HG03039 (cell line): ENCODE measurements at regions not wholly inside any gene's neighbourhood (a gene's known extent, or its start where the extent isn't known, plus 50 kb on each side); places are given as distances from the start of the nearest gene placed in this dataset.

Source experiments
- ATAC-seq: cut with Tn5 transposase; IDR thresholded peaks from one replicate; pipeline ENCODE4 v1.9.1; 2021; ENCODE audit warnings: mild to moderate bottlenecking, moderate library complexity; ENCODE audit not compliant: unreplicated experiment

DNA sequence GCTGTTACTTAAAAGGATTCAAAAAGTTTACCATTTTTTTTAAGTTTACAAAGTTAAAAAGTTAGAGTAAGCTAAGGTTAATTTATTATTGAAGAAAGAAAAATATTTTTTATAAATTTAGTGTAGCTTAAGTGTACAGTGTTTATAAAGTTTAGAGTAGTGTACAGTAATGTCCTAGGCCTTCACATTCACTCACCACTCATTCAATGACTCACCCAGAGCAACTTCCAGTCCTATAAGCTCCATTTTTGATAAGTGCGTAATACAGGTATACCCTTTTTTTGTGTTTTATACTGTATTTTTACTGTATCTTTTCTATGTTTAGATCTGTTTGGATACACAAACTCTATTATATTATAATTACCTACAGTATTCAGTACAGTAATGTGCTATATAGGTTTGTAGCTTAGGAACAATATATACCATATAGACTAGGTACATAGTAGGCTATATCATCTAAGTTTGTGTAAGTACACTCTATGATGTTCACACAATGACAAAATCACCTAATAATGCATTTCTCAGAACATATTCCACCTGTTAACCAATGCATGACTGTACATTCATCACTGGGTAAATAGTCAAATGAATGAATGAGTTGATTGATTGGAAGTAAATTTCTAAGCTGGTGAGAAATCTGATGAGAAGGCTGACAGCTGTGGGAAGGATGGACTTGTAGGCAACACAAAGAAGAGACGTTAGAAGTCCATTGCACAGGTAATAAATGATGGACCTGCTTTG, 95.2 kb upstream of the CDIN1 start:
- ATAC-seq: no peak

DNA sequence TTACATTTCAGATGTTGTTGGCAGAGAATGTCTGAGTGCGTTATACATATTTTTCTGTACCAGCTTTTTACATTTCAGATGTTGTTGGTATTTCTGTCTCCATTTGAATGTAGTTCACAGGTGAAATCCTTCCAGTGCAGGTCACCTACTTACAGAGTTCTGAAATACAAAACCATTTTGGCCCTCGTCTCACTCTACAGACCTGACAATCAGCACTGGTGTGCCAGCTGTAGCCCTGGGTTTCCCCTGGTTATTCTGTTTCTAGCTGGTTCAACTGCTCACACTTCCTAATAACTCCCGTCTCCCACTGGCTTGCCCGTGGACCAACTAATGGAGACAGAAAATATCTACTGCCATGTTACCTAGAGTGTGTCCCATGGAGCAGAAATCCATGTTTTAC, 87.5 kb upstream of the CDIN1 start:
- no peak for ATAC-seq

DNA sequence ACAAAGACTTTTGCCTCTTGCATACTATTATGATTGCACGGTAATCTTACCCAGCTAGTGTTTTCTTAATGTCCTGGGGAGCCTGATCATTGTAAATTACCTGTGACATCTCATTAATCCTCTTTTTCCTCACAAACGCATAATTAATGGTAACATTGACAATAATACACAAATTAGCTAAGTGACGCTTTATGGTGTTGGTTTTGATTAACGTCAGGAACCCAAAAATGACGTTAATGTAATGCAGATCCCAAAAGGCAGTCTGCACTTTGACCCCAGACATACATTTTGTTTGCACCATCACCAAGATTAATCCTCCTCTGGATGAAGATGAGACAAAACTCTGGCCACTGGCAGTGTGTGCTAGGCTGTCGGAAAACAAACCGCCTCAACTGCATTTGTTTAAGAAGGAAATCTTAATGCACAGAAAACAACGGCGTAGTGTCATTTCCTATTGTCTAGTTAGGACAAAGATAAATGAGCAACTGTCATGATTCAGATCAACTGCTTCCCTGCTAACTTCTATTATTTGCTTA, 83.9 kb upstream of the CDIN1 start:
- no peak for ATAC-seq

DNA sequence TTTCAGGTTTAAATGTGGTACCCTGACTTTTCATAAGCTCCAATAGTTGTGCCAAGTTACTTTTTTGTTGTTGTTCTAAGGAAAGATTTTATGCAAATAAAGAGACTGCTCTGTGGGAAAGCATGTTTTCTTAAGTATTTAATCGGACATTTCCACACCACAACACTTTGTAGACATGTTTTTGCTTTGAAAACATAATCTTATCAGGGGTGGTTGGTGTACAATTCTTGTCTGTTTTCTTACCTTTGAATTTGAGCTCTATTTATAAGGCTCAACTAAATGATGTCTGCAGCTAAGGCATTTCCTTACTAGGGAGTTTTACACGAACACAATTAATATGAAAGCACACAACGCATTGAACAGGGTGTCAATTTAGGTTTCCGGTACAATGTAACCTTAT, 81.5 kb upstream of the CDIN1 start:
- ATAC-seq: no peak

DNA sequence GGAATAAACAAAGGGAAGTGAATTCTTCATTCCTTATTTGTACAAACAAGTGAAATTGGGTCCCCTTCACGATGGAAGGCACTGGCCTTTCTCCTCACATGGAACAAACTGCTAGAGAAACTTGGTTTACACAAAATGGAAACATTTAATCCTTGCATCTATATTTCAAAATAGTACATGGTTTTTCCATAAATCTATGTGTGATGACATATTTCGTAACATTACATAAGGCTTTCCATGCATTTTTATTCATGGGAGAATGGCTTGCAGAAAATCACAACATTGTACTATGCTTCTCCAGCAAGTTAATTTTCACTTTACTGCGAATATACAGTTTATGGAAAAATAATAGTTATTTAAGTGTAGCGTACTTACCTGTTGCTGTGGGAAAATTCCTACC, 81.0 kb upstream of the CDIN1 start:
- ATAC-seq: no peak

DNA sequence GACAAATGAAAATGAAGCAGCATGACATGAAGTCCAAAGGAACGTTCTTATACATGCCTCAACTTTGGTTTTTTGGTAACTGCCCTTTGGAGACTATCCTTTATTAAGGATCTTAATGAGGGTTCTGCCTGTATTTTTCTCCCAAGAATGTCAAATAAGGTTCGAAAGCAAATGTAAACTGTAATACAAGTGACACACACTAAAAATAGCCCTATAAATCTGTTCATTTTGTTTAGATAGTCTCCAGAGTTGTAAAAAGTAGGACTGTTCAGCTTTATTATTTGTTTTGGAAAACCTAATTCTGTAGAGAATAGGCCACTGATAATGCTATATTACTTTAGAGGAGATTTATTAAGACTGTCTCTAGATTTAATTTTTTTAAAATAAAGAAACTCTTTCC, 80.5 kb upstream of the CDIN1 start:
- no peak for ATAC-seq

DNA sequence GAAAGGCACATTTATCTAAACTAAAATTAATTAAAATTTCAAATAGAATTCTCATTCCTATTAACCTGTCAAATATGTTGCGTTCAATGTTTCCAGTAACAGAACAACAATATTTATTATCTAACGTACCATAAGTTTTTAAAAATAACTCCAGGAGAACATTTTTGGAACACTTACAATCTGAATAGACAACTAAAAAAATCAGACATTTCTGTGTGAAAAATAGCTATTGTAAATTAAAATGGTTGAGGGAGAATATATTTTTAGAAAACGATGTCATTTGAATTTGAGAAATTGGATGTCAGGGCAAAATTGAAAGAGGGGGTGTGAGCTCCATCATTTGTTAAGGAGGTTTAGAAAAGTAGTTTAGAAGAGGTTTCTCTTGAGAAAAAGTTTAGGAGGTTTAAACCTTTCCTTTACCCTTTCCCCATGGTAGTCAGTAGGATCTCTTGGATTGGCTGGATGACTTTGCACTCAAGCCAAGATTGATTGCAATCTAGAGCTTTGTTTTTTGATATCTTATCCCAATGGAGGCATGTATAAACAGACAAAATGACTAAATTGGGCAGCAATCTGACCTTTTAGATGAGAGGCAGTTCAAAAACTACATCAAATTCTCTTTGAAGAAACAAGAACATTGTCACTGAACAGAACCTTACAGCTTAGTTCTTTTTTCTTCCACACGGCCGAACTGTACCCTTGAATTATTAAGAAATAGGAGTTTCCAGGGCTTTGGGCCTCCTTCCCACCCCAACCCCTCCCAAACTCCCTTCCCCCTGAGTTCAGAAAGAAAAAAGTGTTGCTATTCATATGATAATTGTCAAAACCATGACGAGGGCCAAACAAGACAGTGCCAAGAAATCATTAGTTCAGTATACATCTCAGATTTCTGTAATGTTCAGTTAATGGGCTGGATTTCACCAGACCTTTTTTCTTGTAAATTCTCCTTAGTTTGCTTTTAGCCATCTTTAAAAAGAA, 79.7 kb upstream of the CDIN1 start:
- no peak for ATAC-seq

DNA sequence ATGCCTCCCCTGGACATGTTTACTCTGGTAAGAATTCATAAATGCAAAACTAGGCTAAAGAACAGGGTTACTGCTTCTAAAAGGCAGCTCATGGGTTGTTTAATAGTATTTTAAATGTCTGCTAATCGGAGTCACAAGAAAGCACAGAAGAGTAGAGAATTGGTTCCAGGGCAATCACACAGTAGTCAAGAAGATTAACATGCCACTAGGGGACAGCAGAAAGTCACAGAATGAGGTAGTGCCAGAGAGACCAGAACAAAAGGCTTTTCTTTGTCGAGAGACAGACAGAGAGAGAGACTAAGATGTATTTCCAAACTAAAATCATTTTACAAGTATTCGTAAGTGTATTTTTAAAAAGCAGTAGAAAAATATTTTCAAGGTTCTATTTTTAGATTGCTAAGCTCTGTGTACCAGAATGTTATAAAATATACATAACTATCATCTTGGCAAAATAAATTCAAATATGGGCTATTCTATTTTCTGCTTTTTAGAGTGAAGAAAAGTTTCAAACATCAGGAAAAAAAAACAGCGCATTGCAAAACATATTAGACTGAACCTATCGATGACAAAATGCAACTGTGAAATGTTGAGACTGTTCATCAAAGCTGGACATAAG, 78.3 kb upstream of the CDIN1 start:
- ATAC-seq: no peak

DNA sequence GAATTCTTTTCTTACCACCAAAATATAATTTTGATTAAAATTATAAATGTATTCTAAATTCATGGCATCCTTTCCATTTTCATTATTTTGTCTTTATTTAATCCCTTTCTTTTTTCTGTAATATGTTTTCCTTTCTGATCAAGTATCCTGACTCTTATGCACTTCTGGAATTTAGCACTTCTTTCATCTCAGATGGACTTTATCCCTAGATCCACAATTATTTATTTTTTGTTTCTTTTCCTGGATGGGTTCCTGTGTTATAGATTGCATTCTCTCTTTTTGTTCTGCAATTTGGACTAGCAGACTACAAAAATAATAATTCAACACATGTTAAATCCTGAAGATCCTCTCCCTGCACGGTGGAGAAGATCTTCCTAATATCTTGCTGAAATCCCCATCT, 76.9 kb upstream of the CDIN1 start:
- no peak for ATAC-seq

DNA sequence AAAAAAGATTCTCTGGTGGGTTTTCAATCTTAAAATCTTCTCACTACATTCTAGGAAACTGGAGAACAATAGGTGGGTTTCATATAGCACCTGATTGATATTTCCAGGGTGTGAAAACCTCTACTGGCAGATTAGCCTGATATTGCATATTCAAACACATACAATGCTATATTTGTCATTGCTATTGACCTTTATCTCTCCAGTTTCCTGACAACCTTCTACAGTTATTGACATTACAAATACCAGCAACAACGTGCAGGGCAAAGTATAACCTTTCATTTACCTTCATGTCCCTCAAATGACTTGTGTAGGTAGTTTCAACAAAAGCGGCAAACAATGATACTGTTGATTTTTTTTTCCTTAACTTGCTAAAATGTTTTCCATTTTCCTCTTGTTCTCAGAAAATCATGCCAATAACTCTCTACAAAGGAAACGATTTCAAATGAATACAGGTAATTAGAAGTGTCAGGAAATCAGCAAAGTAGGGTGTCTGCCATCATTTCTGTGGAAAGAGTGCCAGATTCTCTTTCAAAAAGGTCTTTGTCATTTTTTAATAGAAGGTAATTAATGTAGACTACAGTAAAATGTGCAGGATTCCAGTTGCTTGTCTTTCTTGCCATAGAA, 72.6 kb upstream of the CDIN1 start:
- ATAC-seq: no peak

DNA sequence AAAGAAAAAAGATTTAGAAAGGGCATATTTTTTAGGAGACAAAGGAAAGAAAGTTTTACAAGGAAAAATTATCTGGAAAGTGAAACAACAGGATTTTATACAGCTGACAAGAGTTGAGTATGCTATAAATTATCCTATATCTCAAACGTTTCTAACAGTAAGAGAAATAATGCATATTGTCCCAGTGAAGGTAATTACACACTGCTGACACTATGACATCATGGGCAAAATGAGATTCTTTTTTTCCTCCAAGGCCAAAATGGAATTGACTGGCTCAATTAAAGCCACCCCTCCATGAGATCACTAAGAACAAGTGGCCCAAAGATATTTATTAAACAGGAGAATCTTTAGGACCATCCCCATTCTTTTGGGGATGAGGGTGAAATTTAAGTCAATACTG, 72.0 kb upstream of the CDIN1 start:
- no peak for ATAC-seq

DNA sequence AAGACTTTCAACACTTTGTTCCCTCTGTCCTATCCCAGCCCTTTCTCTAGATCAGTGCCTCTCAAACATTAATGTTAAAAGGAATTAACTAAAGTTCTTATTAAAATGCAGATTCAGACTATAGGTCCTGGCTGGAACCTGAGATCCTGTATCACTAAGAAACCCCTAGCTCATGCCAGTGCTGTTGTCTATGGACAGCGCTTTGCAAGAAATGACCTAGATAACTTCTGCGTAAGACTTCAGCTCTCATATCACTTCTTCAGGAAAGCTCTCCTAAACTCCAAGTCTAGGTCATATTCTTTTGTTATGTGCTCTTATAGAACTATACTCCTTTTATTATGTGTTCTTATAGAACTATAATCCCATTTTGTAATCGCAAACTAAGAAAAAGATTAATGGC, 67.8 kb upstream of the CDIN1 start:
- no peak for ATAC-seq

DNA sequence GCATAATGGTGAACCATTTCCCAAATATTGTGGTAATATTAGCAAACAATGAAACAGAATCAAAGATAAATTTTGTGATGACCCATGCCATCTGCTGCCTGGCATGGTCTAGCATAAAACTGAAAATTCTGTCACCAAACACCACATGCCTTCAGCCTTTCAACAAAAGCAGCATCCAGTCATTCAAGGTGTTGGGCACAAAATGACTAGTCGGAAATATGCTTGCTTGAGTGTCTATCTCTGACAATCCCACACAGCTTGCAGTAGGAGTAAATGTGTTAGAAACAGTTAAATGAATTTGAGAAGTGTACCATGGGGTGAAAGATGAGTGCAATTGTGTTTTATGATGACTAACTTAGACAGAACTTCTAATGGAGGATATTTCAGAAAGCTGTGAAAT, 61.7 kb upstream of the CDIN1 start:
- ATAC-seq: no peak

DNA sequence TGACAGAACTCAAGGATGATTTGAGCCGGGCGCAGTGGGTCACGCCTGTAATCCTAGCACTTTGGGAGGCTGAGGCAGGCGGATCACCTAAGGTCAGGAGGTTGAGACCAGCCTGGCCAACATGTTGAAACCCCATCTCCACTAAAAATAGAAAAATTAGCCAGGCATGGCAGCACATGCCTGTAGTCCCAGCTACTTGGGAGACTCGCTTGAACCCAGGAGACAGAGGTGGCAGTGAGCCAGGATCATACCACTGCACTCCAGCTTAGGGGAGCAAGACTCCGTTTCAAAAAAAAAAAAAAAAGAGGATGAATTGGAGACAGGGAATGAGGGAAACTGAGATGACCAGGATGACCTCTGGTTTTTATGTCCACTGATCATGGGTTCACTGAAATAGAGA, 60.4 kb upstream of the CDIN1 start:
- no peak for ATAC-seq

DNA sequence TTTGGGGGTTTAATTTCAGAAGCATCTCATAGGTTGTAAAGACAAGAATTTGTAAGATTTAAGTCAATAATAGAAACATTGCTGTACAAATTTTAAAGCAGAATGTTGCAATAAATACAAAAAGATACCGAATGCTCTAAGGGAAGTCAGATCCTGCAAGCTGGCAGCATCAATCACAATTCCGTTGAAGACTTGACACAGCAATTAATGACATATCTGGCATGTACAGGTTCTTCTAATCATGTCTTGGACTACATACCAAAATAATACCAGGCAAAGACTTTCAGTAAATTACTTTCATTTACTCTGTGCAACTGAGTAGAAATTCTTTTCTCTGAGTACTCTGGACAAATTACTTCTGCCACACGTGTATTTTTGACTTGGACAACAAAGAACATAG, 54.0 kb upstream of the CDIN1 start:
- no peak for ATAC-seq

DNA sequence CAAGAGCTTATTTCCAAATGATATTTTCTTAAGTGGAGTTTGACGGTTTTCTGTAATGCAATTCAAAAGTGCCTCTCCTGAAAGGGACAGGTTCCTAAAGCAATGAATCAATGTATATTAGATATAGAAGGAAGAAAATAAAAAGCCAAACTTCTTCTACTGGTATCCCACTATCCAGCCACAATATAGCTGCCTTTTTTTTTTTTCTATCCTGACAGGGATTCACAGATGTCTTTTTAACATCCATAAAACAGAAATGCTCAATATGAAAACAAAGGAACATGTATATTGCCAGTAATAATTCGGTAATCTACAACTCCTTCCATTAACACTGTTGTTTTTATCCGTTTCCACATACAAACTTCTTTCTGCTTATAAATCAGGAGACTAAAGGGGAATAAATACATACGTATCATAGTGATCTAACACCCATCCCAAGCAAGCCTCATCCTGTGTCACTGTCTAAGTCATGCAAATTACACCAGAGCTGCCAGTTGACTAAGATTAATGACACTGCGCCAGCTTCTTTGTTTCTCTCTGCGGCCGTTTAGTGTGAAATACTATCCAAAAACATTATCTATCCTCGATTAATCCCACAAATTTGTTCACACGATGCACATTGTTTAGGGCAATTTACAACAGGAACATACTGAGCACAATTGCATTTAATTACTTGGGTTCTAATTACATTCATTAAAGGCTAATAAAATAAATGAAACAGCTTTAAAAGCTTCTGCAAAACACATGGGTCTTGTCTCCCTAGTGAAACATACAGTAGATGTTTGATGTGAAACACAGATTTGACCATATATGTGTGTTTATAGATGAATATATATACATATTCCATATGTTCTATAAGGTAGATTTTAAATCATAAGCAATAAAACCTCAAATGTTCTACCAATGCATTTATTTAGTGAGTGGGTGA, 51.9 kb upstream of the CDIN1 start:
- no peak for ATAC-seq

DNA sequence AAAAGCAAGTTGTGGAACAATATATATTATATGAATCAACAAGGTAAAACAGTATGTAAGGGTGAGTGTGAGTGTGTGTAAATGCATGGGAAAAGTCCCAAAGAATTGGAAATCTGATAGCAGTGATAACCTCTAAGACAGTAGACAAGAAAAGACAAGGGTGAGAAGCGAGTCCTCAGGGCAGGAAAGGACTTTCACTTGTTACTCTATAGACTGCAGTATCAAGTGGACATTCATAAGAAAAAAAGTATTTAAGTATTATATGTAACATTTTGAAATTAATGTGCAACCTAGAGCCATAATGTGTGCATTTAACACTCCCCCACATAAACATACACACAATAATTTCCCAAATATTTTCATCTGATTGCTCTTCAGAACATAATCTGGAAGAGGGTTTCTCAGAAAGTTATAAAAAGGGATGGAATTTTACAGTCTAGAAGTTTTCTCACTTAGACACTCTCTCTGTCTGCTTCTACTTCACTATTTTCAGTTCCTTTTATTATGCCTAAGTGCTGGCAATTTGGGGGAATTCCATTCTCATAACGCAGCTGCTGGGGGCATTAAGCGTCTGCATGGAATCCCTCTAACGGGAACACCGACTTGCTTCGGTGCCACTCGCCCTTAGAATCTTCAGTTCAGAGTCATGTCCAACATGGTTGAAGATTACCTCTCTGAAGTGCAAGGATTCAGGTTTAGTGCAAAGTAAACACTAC, 50.0 kb upstream of the CDIN1 start:
- ATAC-seq: peak; percentile 70
